ENCODE measurements at regions not wholly inside any gene's neighbourhood (a gene's known extent, or its start where the extent isn't known, plus 50 kb on each side); places are given as distances from the start of the nearest gene placed in this dataset.

GRCh38 chr5:89916131-89916530 is 493.4 kb downstream of the CETN3 start:
- TF ChIP-seq EZH2phosphoT487 (conservative IDR thresholded peaks at IDR 0.05; ENCODE audit: low read length), result no peak
- no peak for TF ChIP-seq CTCF (IDR thresholded peaks at IDR 0.05; ENCODE audit: insufficient read depth, low read length, poor library complexity, severe bottlenecking)

All from SU-DHL-6 (cell line).